HL-60 (cell line): ENCODE measurements at regions not wholly inside any gene's neighbourhood (a gene's known extent, or its start where the extent isn't known, plus 50 kb on each side); places are given as distances from the start of the nearest gene placed in this dataset.
"Not testable (repeated sequence)": the region's sequence is repeated elsewhere in the genome, so short reads cannot be mapped to it uniquely, and the experiment has no call there.

ENCODE experiments used
- DNase-seq, 2 experiments: peaks; one replicate each; pipeline ENCODE4 v3.0.0-alpha.2; 2010 to 2020; ENCODE audit warnings: low read depth in 1 of 2, low spot score in 1 of 2
- H3K27ac ChIP-seq: fragments of 250-450 bp; sonication (Bioruptor Pico); replicated peaks from 2 replicates; pipeline ENCODE4 v1.5.1; 2020; ENCODE audit warnings: mild to moderate bottlenecking, moderate library complexity
- H3K27me3 ChIP-seq: fragments of 250-450 bp; sonication (Bioruptor Pico); 2 replicates; pipeline ENCODE4 v1.5.1; 2021; ENCODE audit warnings: mild to moderate bottlenecking, moderate library complexity; ENCODE audit not compliant: insufficient read depth, poor library complexity, severe bottlenecking
- H3K4me3 ChIP-seq: replicated peaks from 2 replicates; pipeline ENCODE4 v1.5.1; 2011; ENCODE audit warnings: mild to moderate bottlenecking, control low read depth, low read length; ENCODE audit not compliant: insufficient read depth
- CTCF ChIP-seq: IDR thresholded peaks from one replicate; pipeline ENCODE4 v1.5.1; 2011; ENCODE audit warnings: low read length, control low read depth, inconsistent platforms; ENCODE audit not compliant: insufficient read depth
- GABPA ChIP-seq: IDR thresholded peaks from 2 replicates; pipeline ENCODE4 v1.6.1; 2012; ENCODE audit warnings: low read depth
- POLR2AphosphoS5 ChIP-seq: IDR thresholded peaks from 2 replicates; pipeline ENCODE4 v1.6.1; 2012; ENCODE audit warnings: low read depth
- SPI1 ChIP-seq: IDR thresholded peaks from 2 replicates; pipeline ENCODE4 v1.6.1; 2012; ENCODE audit warnings: low read depth, mild to moderate bottlenecking, borderline replicate concordance
- TF ChIP-seq, protein P1 (sequence below): IDR thresholded peaks from 2 replicates; pipeline ENCODE4 v1.6.1; 2012; ENCODE audit warnings: low read depth; ENCODE audit not compliant: insufficient replicate concordance

DNA sequence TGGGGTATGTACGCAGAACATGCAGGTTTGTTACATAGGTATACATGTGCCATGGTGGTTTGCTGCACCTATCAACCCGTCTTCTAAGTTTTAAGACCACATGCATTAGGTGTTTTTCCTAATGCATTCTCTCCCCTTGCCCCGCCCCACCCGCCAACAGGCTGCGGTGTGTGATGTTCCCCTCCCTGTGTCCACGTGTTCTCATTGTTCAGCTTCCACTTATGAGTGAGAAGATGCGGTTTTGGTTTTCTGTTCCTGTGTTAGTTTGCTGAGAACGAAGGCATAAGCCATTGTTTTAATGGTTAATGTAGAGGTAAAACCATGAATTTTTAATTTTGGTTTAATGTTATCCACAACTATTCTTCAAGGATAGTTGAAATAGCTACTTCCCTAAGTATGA is 346.8 kb upstream of the EPHA6 start:
- Histone ChIP-seq H3K27ac (no peak overlapping the region), H3K4me3 (no peak overlapping the region), H3K27me3 (no peaks in the 10 kb centered on the region)
- no peak for DNase-seq
- TF ChIP-seq SPI1 = no peak
- no peak for TF ChIP-seq POLR2AphosphoS5
- TF ChIP-seq CTCF = no peak
- TF ChIP-seq, protein P1, sequence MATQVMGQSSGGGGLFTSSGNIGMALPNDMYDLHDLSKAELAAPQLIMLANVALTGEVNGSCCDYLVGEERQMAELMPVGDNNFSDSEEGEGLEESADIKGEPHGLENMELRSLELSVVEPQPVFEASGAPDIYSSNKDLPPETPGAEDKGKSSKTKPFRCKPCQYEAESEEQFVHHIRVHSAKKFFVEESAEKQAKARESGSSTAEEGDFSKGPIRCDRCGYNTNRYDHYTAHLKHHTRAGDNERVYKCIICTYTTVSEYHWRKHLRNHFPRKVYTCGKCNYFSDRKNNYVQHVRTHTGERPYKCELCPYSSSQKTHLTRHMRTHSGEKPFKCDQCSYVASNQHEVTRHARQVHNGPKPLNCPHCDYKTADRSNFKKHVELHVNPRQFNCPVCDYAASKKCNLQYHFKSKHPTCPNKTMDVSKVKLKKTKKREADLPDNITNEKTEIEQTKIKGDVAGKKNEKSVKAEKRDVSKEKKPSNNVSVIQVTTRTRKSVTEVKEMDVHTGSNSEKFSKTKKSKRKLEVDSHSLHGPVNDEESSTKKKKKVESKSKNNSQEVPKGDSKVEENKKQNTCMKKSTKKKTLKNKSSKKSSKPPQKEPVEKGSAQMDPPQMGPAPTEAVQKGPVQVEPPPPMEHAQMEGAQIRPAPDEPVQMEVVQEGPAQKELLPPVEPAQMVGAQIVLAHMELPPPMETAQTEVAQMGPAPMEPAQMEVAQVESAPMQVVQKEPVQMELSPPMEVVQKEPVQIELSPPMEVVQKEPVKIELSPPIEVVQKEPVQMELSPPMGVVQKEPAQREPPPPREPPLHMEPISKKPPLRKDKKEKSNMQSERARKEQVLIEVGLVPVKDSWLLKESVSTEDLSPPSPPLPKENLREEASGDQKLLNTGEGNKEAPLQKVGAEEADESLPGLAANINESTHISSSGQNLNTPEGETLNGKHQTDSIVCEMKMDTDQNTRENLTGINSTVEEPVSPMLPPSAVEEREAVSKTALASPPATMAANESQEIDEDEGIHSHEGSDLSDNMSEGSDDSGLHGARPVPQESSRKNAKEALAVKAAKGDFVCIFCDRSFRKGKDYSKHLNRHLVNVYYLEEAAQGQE = no peak
- no peak for TF ChIP-seq GABPA

GRCh38 chr3:96478496-96478895 is 335.9 kb upstream of the EPHA6 start:
- no peaks in the 10 kb centered on the region for H3K27me3 ChIP-seq
- TF ChIP-seq CTCF = no peak
- no peak for TF ChIP-seq SPI1
- TF ChIP-seq, protein P1 = no peak
- TF ChIP-seq POLR2AphosphoS5 = no peak
- TF ChIP-seq GABPA = no peak
- H3K4me3 ChIP-seq = no peak overlapping the region
- H3K27ac ChIP-seq = no peak overlapping the region
- no peak for DNase-seq

DNA sequence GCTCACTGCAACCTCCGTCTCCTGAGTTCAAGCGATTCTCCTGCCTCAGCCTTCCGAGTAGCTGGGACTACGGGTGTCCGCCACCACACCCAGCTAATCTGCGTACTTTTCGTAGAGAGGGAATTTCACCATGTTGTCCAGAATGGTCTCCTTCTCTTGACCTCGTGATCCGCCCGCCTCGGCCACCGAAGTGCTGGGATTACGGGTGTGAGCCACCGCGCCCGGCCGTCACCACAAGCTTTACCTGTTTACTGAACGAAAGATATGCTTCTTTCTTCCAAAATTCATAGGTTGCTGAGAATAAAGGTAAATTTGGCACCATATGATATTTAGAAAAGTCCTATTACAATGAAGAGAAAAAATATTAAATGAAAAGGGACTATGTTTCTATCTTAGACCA is 333.5 kb upstream of the EPHA6 start:
- no peak for DNase-seq
- H3K27me3 ChIP-seq = no peaks in the 10 kb centered on the region
- TF ChIP-seq SPI1 = no peak
- no peak for TF ChIP-seq GABPA
- TF ChIP-seq POLR2AphosphoS5 = no peak
- TF ChIP-seq, protein P1 = no peak
- TF ChIP-seq CTCF = no peak
- H3K4me3 ChIP-seq = no peak overlapping the region
- no peak overlapping the region for H3K27ac ChIP-seq

- H3K27me3 ChIP-seq, H3K4me3 ChIP-seq, DNase-seq, H3K27ac ChIP-seq: not testable (repeated sequence)
Measured at GRCh38 chr3:96483191-96483590, 331.2 kb upstream of the EPHA6 start.
